Body of pancreas (tissue), 4 donors: ENCODE measurements at regions not wholly inside any gene's neighbourhood (a gene's known extent, or its start where the extent isn't known, plus 50 kb on each side); places are given as distances from the start of the nearest gene placed in this dataset.

Experiments
- CTCF ChIP-seq, 7 experiments: fragments of 450-650 bp in 4 of 7; fragments of 200-600 bp in 3 of 7; sonication (generic) in 3 of 7; IDR thresholded peaks; one replicate each; pipeline ENCODE4 v1.5.1; 2016 to 2019; ENCODE audit warnings: antibody characterized with exemption in 7 of 7
- POLR2A ChIP-seq, 3 donors: fragments of 450-650 bp; IDR thresholded peaks; one replicate each; pipeline ENCODE4 v1.6.1; 2016; ENCODE audit warnings: antibody characterized with exemption in 3 of 3, mild to moderate bottlenecking in 2 of 3

DNA sequence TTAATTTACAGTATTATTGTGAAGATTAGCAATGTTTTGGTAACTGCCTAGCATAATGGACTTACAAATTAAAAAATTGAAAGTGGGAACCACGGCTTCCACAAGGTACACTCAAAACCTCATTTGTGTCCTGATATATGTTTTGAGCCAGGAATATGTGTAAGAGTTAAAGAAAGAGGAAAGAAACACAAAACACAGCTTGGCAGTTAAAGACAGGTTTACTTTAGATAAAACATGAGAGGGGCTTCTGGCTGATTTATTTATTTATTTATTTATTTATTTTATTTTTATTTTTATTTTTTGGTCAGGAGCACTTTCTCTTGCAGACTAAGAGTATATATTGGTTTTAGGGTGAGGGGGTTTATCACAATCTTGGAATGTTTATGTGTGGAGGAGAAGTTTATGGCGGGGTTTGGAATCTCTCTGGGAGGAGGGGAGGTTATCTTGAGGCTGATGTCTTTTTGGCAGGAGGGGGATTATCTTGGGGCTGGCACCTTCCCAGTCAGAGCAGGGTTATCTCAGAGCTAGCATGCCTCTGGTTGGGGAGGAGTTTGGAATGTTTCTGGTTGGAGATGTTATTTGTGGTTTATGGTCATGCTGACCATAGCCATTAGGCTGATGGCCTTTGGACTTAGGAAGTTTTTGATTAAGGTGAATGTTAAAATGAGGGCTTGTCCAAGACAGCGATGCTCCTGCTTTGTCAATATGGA is 436.7 kb downstream of the DAD1 start:
- TF ChIP-seq CTCF (IDR thresholded peaks at IDR 0.05) (no peak), POLR2A (IDR thresholded peaks at IDR 0.05) (no peak)
